ENCODE measurements at regions not wholly inside any gene's neighbourhood (a gene's known extent, or its start where the extent isn't known, plus 50 kb on each side); places are given as distances from the start of the nearest gene placed in this dataset.

DNA sequence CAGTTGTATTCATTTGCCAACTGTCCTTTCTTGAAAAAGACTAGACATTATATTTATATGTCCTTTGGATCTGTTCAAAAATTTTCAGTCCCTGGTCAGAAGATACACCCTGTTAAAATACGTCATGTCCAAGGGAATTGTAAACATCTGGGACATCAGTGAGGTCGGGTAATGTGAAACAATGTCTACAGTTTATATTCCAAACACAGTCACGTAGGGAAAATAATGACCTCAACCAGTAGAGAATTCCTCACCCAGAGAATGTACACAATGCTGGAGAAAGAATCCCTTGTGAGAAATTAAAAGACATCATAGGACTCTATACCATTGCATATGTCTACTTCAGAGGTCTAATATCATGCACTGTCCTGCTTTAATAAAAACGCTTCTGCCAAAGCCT is 888.0 kb upstream of the CHAC2 start:
- DNase-seq, result no peak
- intact Hi-C loops (cut with DNase I), result no loop called here

DNA sequence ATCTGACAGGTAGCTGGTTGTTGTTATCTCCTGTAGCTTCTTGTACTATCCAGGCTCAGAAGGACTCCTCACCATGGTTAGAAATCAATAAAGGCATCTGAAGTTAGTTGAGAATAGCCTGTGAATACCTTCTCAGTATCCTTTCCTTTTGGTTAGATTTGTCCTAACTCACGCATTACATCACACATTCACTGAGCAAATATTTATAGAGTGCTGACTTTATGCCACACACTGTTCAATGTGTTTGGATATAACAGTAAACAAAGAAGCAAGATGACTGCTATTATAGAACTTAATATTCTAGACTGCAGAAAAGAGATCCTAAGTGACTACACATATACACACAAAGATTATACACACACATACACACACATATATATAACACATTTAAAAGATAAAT is 889.9 kb upstream of the CHAC2 start:
- intact Hi-C loops (cut with DNase I), result no loop called here
- no peak for DNase-seq

- DNase-seq, result no peak
- intact Hi-C loops (cut with DNase I), result no loop called here
Observed at GRCh38 chr2:52874466-52875106, 893.0 kb upstream of the CHAC2 start.

DNA sequence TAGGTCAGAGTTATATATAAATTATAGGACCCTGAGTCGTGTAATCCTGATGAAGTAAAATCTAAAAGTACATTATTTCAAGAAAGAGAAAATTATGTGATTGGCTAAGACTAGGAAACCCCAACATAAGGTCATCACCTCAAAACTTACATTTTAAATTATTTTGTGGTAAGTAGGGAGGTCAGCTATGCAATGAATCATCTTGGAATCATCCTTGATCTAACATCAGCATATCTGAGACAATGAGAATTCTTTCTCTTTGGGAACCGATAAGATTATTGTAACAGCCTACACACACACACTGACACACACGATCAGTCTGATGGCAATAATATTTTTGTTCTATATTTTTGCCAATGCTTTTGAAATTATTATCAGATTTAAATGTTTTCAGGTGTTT is 904.8 kb upstream of the CHAC2 start:
- intact Hi-C loops (cut with DNase I), result no loop called here
- DNase-seq, result no peak

DNA sequence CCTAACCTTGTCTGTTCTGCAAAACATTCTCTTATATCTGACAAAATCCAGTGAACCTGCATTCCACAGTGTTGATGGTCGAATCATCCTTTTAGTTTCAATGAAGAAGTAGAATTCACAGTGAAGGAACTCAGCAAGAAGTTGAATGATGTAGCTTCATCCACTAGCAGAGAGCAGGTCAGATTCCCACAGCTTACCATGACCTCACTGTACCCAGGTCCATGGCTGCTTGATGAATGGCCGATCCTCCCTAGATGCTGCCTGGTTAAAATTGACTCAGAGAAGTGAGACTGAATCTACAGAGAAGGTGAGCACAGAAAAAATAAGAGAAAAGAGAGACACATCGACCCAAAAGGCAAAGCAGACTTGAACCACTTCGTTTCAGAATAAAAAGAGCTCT is 906.0 kb upstream of the CHAC2 start:
- DNase-seq, result no peak
- intact Hi-C loops (cut with DNase I), result no loop called here

- DNase-seq, result no peak
- intact Hi-C loops (cut with DNase I), result no loop called here
Observed at GRCh38 chr2:52859065-52859464, 908.5 kb upstream of the CHAC2 start.

DNA sequence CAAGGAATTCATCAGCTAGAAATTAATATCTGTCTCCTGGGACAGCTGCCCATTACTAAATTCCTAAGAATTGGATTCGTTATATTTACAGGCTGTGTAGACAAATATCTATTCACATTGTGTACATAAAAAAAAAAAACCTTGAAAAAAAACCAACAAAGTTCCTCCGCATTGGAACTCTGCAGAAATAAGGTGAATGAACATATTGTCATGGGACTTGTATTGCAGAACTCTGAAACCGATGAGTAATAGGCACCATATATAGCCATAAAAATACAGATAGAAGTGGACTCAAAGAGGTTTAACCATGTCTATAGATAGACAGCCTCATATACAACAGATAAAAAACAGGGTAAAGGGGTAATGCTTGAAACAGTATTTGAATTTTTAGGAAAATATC is 909.9 kb upstream of the CHAC2 start:
- intact Hi-C loops (cut with DNase I), result no loop called here
- no peak for DNase-seq

- intact Hi-C loops (cut with DNase I), result no loop called here
- no peak for DNase-seq
Observed at GRCh38 chr2:52852006-52852405, 915.6 kb upstream of the CHAC2 start.

DNA sequence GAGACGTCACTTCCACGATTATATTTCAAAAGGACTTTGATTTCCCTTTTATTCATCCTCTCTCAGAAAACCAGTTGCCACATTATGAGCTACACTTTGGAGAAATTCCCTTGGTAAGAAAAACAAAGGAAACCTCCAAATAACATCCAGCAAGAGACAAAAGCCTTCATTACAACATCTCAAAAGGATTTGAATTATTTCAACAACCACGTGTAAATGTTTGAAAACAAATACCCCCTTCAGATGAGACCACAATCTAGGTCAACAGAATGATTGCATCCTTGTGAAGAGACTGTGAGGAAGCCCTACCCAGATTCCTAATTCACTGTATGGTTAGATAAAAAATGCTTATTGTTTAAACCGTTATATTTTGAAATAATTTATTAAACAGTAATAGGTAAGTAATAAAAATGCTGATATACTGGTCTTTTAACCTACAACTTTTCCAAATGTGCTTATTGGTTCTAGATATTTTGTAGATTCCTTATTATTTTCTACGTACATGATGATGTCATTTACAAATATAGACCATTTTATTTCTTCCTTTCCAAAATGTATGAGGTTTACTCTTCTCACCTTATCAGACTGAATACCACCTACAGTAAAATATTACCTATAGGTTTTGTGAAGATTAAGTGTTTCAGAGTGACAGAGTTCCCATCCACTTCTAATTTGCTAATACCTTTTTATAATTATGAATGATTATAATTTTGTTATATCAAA is 922.7 kb upstream of the CHAC2 start:
- intact Hi-C loops (cut with DNase I), result no loop called here
- no peak for DNase-seq

- no peak for DNase-seq
- intact Hi-C loops (cut with DNase I), result no loop called here
Observed at GRCh38 chr2:52835909-52836308, 931.7 kb upstream of the CHAC2 start.

DNA sequence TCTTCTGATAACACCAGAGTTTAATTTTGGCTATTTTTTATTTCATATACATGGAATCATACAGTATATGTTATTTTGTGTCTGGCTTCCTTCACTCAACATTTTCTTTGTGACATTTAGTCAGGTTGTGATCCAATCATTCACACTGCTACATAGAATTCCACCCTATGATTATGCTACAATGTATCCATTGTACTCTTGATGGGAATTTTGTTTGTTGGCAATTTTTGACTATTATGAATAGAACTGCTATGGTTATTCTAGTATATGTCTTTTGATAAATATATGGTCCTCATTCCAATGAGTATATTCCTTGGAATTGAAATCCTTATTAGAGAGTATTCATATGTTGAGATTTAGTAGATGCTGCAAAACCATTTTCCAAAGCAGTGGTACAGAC is 936.4 kb upstream of the CHAC2 start:
- no peak for DNase-seq
- intact Hi-C loops (cut with DNase I), result no loop called here

- no peak for DNase-seq
- intact Hi-C loops (cut with DNase I), result no loop called here
Observed at GRCh38 chr2:52828112-52828511, 939.5 kb upstream of the CHAC2 start.

DNA sequence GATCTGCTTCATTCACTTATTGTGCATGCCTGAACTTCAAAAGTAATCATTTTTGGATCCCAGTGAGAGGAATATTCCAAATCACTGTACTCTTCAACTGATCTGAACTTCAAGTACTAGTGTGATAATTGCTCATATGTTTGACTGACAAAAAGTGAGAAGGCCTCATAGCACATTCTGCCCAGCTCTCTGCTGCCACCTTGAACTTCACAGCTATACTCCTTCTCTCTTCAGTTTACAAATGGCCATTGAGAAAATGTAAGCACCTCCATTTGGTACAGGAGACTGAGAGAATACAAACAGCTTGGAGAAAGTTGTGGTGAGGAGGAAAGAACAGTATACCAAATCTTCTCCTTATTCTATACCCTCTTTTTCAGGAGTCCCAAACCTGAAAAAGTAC is 946.0 kb upstream of the CHAC2 start:
- intact Hi-C loops (cut with DNase I), result no loop called here
- no peak for DNase-seq

DNA sequence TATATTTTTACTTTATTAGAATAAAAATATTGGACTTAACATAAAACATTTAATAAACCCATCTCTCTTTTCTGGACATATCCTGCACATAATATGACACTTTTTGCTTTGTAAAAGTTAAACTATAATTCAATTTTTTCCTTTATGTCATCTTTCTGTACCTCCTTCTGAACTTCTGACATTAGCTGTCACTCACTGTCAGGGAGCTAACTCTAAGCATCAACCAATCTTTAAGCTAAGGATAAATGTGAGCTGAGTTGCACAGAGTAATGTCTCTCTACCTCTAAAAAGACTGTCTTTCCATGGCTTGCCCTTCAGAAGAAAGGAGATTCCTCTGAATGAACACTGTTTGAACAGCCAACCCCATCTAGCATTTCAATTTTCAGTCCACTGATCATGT is 948.6 kb upstream of the CHAC2 start:
- intact Hi-C loops (cut with DNase I), result no loop called here
- no peak for DNase-seq

- intact Hi-C loops (cut with DNase I), result no loop called here
- peak in 1 of 42 donors; percentile 1 for DNase-seq
Observed at GRCh38 chr2:52810460-52810859, 957.1 kb upstream of the CHAC2 start.

DNA sequence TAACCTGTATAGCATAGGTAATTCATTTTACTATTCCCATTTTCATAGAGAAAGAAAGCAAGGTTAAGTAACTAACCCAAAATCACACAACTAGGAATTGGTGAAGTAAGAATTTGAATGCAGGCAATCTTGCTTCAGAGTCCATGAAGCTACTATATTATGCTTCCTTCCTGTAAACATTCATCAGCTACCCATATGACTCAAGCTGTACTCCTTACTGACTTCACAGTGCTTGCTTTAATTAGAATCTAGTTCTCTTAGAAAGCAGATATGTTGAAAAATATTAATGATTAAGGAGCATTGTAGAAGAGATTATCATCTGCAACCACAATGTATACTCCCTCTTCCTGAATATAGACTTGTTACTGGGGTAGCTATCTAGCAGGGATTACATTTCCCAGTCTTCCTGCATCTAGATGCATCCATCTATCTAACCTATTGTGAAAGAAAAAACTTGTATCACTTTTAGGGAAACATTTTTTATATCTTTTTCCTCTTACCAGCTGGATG is 961.6 kb upstream of the CHAC2 start:
- intact Hi-C loops (cut with DNase I), result no loop called here
- DNase-seq, result no peak

- intact Hi-C loops (cut with DNase I), result no loop called here
- no peak for DNase-seq
Observed at GRCh38 chr2:52794581-52794980, 973.0 kb upstream of the CHAC2 start.

DNA sequence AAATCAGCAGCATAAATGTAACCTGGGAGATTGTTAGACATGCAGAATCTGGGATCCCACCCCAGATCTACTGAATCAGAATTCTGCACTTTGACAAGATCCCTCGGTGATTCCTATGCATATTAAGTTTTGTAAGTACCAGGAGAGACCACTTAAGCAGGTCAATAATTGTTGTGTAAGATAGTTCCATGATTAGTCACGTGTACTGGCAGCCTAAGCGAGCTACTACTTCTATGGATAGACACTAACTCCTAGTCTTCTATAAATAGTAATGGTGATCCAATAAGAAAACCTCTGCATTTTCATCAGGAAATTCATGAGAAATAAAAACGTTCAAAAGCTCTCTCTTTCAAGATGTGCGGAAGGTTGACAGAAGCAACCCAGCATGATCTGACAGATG is 988.2 kb upstream of the CHAC2 start:
- intact Hi-C loops (cut with DNase I), result no loop called here

DNA sequence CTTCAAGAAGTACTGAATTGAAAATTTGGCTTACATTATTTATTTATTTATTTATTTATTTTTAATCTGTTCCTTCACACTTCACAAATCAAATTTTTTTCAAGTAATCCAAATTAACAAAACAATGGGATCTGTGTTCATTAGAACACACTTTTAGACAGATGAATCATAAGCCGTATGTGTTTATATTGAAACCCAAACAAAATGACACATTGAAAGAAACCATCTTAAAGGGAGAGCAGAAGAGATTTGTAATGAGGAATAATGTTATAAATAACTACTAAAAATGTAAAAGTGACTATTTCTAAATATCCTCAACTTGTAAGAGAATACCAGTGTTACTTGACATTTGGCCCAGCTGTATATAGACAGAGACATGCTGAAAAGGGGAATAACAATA is 991.0 kb upstream of the CHAC2 start:
- intact Hi-C loops (cut with DNase I), result no loop called here
- no peak for DNase-seq

More for the DNA sequence above, 988.2 kb upstream of the CHAC2 start:
- DNase-seq, result no peak

DNA sequence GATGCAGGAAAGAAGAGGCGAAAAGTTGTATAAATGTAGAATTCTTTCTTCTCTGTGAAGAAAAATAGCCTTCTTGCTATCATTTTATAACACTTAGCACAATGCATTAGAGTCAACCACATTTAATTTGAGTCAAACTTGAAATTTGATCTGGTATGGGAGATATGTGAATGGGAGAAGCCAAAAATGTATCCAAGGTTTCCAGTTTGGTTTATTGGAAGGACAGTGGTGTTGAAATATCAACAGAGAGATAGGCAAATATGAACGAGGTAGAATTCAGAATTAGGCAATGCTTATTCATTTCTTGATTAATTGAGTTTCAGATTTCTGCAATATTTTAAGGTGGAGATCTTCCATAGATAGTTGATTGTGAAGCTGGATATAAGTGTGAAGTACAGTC is 991.9 kb upstream of the CHAC2 start:
- no peak for DNase-seq
- intact Hi-C loops (cut with DNase I), result no loop called here

- no peak for DNase-seq
- intact Hi-C loops (cut with DNase I), result no loop called here
Observed at GRCh38 chr2:52765735-52766134, 1001.9 kb upstream of the CHAC2 start.
